Effector memory CD4-positive, alpha-beta T cell (primary cell): ENCODE measurements at regions not wholly inside any gene's neighbourhood (a gene's known extent, or its start where the extent isn't known, plus 50 kb on each side); places are given as distances from the start of the nearest gene placed in this dataset.

Experiments used
- DNase-seq, 3 donors: peaks; one replicate each; pipeline ENCODE4 v3.0.0-alpha.2; 2020
- H3K27ac ChIP-seq: 2 replicates; pipeline ENCODE4 v1.7.0; 2013; ENCODE audit warnings: mild to moderate bottlenecking, low read length, moderate library complexity; ENCODE audit not compliant: insufficient read depth, poor library complexity, severe bottlenecking
- H3K27me3 ChIP-seq: replicated peaks from 2 replicates; pipeline ENCODE4 v1.7.0; 2013; ENCODE audit warnings: mild to moderate bottlenecking, low read length; ENCODE audit not compliant: insufficient read depth, control insufficient read depth, poor library complexity, severe bottlenecking
- H3K36me3 ChIP-seq: 2 replicates; pipeline ENCODE4 v1.7.0; 2013; ENCODE audit warnings: mild to moderate bottlenecking, low read length, moderate library complexity; ENCODE audit not compliant: control insufficient read depth, insufficient read depth
- H3K4me1 ChIP-seq: 2 replicates; pipeline ENCODE4 v1.7.0; 2013; ENCODE audit warnings: low read length, mild to moderate bottlenecking; ENCODE audit not compliant: control insufficient read depth, insufficient read depth, poor library complexity, severe bottlenecking
- H3K4me3 ChIP-seq: 2 replicates; pipeline ENCODE4 v1.7.0; 2013; ENCODE audit warnings: low read length, low read depth, mild to moderate bottlenecking; ENCODE audit not compliant: insufficient read depth, poor library complexity, severe bottlenecking
- H3K9me3 ChIP-seq: 2 replicates; pipeline ENCODE4 v1.7.0; 2013; ENCODE audit warnings: mild to moderate bottlenecking, low read length, moderate library complexity; ENCODE audit not compliant: control insufficient read depth

DNA sequence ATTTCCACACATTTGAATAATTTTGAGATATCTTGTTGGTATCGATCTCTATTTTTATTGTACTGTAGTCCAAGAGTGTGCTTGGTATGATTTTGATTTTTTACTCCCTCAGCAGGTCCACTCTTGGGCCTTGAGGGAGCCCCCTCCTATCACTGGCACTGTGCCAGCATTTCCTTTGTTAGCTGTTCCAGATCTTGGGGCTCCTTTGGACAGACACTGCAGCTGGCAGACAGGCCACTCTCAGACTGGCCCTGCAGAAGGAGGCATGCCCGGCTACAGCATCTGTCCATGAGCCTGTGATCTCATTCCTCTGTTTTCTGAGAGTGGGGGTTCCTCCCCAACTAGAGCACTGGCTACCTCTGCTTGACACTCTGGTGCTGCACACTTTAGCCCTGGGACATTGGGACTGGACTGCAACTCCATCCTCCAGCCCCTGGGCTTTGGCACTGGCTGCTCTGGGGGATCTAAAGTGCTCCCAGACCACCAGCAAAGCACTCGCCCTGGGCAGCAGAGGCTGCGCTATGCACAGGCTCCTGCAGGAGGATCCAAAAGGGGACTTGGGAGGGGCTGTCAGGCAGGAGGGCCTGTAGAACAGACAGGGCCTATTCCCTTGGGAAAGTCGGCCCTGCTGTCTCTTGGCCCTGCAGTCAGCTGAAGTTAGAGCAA is 271.3 kb upstream of the DMAC1 start:
- Histone ChIP-seq H3K27me3 (no peaks in the 10 kb centered on the region), H3K4me1 (no peaks in the 10 kb centered on the region), H3K36me3 (no peaks in the 10 kb centered on the region), H3K4me3 (no peak overlapping the region), H3K9me3 (no peaks in the 10 kb centered on the region), H3K27ac (no peak overlapping the region)
- DNase-seq, result no peak

DNA sequence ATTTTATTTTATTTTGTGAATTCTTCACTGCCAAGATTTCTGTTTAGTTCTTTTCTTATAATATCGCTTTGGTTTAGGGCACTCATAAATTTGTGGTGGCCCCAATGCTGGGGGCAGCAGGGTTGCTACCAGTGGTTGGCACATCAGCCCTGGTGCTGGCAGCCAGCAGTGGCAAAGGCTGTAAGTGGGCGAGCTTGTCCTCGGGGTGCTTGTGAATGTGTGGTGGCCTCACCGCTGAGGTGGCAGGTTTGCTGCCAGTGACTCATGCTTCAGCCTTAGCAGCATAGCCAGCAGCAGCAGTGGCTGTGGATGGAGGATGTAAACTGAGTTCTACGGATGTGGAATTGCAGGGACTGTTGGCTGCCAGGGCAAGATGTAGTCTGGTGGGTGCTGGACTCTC is 262.9 kb upstream of the DMAC1 start:
- Histone ChIP-seq H3K27me3 (no peaks in the 10 kb centered on the region), H3K36me3 (no peaks in the 10 kb centered on the region), H3K9me3 (no peaks in the 10 kb centered on the region), H3K4me3 (no peak overlapping the region), H3K4me1 (no peaks in the 10 kb centered on the region), H3K27ac (no peak overlapping the region)
- no peak for DNase-seq

DNA sequence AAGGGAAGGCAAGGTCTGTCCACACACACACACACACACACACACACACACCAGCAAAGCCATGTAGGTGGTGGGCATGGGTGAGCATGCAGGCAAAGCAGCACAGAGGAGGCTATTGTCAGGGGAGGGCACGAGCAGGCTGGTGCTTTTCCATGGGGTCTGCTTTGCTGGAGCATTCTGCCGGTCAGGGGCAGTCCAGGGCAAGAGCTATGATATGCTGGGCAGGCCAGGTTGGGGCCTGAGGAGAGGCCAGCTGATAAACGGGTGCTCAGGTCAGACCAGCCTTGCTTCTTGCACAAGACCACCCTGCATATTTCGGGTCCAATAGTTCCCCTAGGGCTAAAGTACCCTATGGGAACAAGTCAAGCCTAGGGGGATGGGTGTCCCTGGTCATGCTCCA is 253.9 kb upstream of the DMAC1 start:
- no peak for DNase-seq
- H3K27ac ChIP-seq, result no peak overlapping the region
- H3K36me3 ChIP-seq, result no peaks in the 10 kb centered on the region
- H3K9me3 ChIP-seq, result no peaks in the 10 kb centered on the region
- no peaks in the 10 kb centered on the region for H3K27me3 ChIP-seq
- H3K4me1 ChIP-seq, result no peaks in the 10 kb centered on the region
- no peak overlapping the region for H3K4me3 ChIP-seq

DNA sequence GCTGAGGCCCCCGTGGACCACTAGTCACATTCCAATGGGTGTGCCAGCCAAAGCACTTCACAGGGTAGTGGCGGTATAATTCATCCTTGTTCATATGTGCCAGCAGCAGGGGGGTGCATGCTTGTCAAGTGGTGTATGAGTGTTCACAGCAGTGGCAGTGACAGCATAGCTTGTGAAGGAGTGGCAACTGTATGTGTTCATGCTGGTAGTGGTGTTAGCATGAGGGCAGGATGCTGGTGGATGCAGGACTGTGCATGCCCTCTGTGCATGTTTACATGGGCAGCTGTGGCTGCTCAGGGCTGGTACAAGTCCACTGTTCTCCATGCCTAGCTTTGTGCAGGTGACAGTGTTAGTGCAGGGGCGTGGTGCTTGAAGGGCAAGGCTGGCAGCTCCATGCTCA is 253.4 kb upstream of the DMAC1 start:
- no peaks in the 10 kb centered on the region for H3K9me3 ChIP-seq
- H3K27me3 ChIP-seq, result no peaks in the 10 kb centered on the region
- H3K4me3 ChIP-seq, result no peak overlapping the region
- H3K27ac ChIP-seq, result no peak overlapping the region
- no peaks in the 10 kb centered on the region for H3K4me1 ChIP-seq
- no peaks in the 10 kb centered on the region for H3K36me3 ChIP-seq
- DNase-seq, result no peak

DNA sequence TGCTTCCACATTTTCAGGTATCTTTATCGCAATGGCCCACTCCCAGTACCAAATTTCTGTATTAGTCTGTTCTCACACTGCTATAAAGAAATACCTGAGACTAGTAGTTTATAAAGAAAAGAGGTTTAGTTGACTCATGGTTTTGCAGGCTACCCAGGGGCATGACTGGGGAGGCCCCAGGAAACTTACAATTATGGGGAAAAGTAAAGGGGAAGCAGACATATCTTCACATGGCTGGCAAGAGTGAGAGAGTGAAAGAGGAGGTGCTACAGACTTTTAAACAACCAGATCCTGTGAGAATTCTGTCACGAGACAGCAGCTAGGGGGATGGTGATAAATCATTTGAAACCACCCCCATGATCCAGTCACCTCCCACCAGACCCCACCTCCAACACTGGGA is 238.2 kb upstream of the DMAC1 start:
- Histone ChIP-seq H3K4me1 (no peaks in the 10 kb centered on the region), H3K4me3 (no peak overlapping the region), H3K36me3 (no peaks in the 10 kb centered on the region), H3K27ac (no peak overlapping the region), H3K9me3 (no peaks in the 10 kb centered on the region), H3K27me3 (no peaks in the 10 kb centered on the region)
- DNase-seq, result no peak

DNA sequence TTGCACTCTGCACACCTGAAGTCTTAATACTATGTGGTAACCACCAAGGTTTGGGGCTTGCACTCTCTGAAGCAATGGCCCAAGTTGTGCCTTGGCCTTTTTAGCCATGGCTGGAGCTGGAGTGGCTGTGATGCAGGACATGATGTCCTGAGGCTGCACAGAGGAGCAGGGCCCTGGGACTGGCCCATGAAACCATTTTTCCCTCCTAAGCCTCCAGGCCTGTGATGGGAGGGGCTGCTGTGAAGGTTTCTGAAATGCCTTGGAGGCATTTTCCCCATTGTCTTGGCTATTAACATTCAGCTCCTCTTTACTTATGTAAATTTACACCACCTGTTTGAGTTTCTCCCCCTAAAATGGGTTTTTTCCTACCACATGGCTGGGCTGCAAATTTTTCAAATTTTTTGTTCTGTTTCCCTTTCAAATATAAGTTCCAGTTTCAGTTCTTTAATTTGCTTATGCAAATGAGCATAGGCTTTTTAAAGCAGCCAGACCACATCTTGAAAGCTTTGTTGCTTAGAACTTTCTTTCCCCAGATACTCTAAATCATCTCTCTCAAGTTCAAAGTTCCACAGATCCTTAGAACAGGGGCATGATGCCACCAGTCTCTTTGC is 237.4 kb upstream of the DMAC1 start:
- DNase-seq, result no peak
- H3K27ac ChIP-seq, result no peak overlapping the region
- no peaks in the 10 kb centered on the region for H3K36me3 ChIP-seq
- no peaks in the 10 kb centered on the region for H3K4me1 ChIP-seq
- no peaks in the 10 kb centered on the region for H3K27me3 ChIP-seq
- H3K9me3 ChIP-seq, result no peaks in the 10 kb centered on the region
- H3K4me3 ChIP-seq, result no peak overlapping the region

DNA sequence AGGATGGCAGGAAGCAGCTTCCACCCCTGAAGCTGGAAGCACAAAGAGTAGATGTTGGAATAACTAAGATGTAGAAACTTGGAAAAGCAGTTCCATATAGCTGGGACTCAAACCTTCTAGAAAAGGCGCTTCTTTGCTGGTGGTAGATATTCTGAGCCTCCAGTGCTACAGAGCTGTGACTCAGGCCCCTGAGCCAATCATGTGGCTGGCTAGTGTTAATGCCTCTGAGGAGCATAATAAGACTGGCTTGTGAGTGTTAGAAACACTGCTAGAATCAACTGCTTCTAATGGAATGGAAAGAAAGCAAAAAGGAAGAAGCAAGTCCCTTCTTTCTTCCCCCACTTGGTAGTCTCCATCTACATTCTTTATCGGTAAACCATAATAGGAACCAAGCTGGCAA is 234.2 kb upstream of the DMAC1 start:
- Histone ChIP-seq H3K4me1 (no peaks in the 10 kb centered on the region), H3K27me3 (no peaks in the 10 kb centered on the region), H3K4me3 (no peak overlapping the region), H3K36me3 (no peaks in the 10 kb centered on the region), H3K9me3 (no peaks in the 10 kb centered on the region), H3K27ac (no peak overlapping the region)
- no peak for DNase-seq

DNA sequence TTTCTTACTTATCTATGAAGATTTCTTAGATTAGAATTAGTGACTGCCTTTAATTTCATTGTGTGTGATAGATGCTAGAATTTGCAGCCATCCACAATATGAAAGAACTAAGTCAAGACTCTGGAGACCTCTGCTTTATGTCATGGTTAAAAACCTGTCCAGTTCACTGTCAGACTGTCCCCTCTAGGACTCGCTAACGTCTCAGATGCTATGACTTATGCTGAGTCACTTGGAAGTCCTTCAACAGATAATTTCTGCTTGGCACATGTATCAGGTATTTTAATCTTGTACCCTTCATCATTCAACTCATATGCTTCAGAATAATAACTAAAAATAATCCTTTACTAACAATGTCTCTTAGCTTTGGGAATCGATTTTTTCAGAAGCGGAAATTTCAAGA is 230.5 kb upstream of the DMAC1 start:
- no peak for DNase-seq
- H3K36me3 ChIP-seq, result no peaks in the 10 kb centered on the region
- H3K9me3 ChIP-seq, result no peaks in the 10 kb centered on the region
- no peaks in the 10 kb centered on the region for H3K27me3 ChIP-seq
- H3K4me3 ChIP-seq, result no peak overlapping the region
- no peaks in the 10 kb centered on the region for H3K4me1 ChIP-seq
- no peak overlapping the region for H3K27ac ChIP-seq

DNA sequence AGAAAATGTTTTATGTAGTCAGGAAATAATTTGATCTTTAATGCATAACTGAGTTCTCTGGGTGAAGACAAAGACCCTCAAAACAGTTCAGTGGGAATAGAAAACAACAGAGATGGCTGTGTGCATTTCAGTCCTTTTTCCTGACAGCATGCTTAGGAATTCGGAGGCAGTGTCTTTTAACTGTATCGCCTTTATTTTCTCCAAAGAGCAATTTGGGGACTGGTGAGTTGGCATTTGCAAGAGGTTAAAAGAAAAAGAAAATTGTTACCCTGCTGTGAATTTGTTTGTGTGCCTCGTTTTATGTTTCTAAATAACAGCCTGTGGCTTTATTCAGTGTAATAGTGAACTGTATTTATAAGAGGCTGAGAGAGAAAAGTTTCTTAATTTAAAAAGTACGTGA is 227.8 kb upstream of the DMAC1 start:
- no peak overlapping the region for H3K4me3 ChIP-seq
- no peaks in the 10 kb centered on the region for H3K27me3 ChIP-seq
- no peak for DNase-seq
- no peak overlapping the region for H3K27ac ChIP-seq
- H3K36me3 ChIP-seq, result no peaks in the 10 kb centered on the region
- no peaks in the 10 kb centered on the region for H3K4me1 ChIP-seq
- H3K9me3 ChIP-seq, result no peaks in the 10 kb centered on the region

DNA sequence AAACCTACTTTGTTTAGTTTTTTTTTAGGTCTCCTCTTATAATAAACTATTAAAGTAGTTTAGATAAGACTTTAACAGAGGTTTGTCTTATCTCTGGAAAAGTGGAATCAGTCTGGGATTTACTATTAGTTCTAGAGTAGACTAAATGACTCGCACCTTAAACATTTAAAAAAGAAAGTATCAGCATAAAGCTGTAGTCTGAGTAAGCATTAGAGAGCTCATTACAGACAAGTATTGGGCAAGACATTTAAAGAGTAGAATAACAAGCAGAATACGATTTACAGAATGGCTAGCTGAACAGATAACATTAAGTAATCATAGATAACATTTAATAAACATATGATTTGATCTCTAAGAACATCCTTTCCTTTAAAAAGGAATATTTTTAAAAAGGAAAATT is 226.0 kb upstream of the DMAC1 start:
- Histone ChIP-seq H3K36me3 (no peaks in the 10 kb centered on the region), H3K27ac (no peak overlapping the region), H3K4me1 (no peaks in the 10 kb centered on the region), H3K27me3 (no peaks in the 10 kb centered on the region), H3K9me3 (no peaks in the 10 kb centered on the region), H3K4me3 (no peak overlapping the region)
- DNase-seq, result no peak
